K562 (cell line): ENCODE measurements at regions not wholly inside any gene's neighbourhood (a gene's known extent, or its start where the extent isn't known, plus 50 kb on each side); places are given as distances from the start of the nearest gene placed in this dataset.

ENCODE experiments used
- ATAC-seq: fragments of 200-7000 bp; cut with Tn5 transposase; 3 replicates; pipeline ENCODE4 v1.9.1; 2020; ENCODE audit warnings: moderate library complexity
- BruUV-seq: library from RNA; stranded (reverse); fragments of 400-500 nt; replicated peaks from 2 replicates; lab custom pipeline; 2021; lab: Mats Ljungman, UMichigan
- CTCF ChIA-PET: fragments of 300-600 bp; formaldehyde crosslinking; extraction: SDS; loops from one replicate; lab custom pipeline; 2021; ENCODE audit warnings: low intra/inter-chr PET ratio; lab: Yijun Ruan, JAX
- POLR2A ChIA-PET: fragments of 300-600, 350-650 bp; sonication (Branson Sonifier 250); formaldehyde crosslinking; extraction: SDS; loops from one replicate; lab custom pipeline; 2021; ENCODE audit warnings: antibody characterized with exemption, inconsistent platforms; lab: Yijun Ruan, JAX
- DNase-seq, 4 experiments: peaks; one replicate each; pipeline versions ENCODE4 v3.0.0 to v3.0.0-alpha.2; 2011 to 2018; ENCODE audit warnings: low spot score in 3 of 4, mixed read lengths in 3 of 4; ENCODE audit errors: extremely low read depth in 1 of 4
- FAIRE-seq: peaks from 2 replicates; lab custom pipeline; 2011; peaks lifted over from hg19 to GRCh38; lab: Jason Lieb, UNC
- H2AFZ ChIP-seq: 2 replicates; pipeline ENCODE4 v1.6.0; 2011; ENCODE audit warnings: low read depth, low read length, control low read depth, inconsistent platforms
- H3K27ac ChIP-seq: fragments of 200-600 bp; 3 replicates; pipeline ENCODE4 v1.8.0; 2011; ENCODE audit warnings: low read depth, mild to moderate bottlenecking, control low read depth, inconsistent platforms, low read length, moderate library complexity, mixed read lengths; ENCODE audit errors: extremely low read depth
- H3K27me3 ChIP-seq, 2 experiments: fragments of 300-600 bp in 1 of 2; 2 replicates in 1 of 2; 3 replicates in 1 of 2; pipeline versions ENCODE4 v1.6.0 to v1.8.0; 2011; ENCODE audit warnings: inconsistent platforms in 2 of 2, low read length in 2 of 2, mild to moderate bottlenecking in 1 of 2, mixed read lengths in 1 of 2, moderate library complexity in 1 of 2; ENCODE audit not compliant: control insufficient read depth in 2 of 2, insufficient read depth in 2 of 2
- H3K36me3 ChIP-seq: fragments of 300-600 bp; 3 replicates; pipeline ENCODE4 v1.8.0; 2011; ENCODE audit warnings: mild to moderate bottlenecking, low read length, inconsistent platforms; ENCODE audit not compliant: control insufficient read depth, insufficient read depth
- H3K4me1 ChIP-seq, 2 experiments: fragments of 200-600 bp in 1 of 2; replicated peaks in 1 of 2; 2 replicates in 1 of 2; 3 replicates in 1 of 2; pipeline versions ENCODE4 v1.5.1 to v1.8.0; 2011; ENCODE audit warnings: inconsistent platforms in 2 of 2, low read length in 2 of 2, mild to moderate bottlenecking in 1 of 2, mixed read lengths in 1 of 2, moderate library complexity in 1 of 2; ENCODE audit not compliant: control insufficient read depth in 2 of 2, insufficient read depth in 2 of 2
- H3K4me2 ChIP-seq: 2 replicates; pipeline ENCODE4 v1.6.1; 2011; ENCODE audit warnings: low read length, control low read depth, inconsistent platforms, mixed read lengths; ENCODE audit not compliant: insufficient read depth
- H3K4me3 ChIP-seq: fragments of 200-600 bp; sonication (generic), shearing (Covaris generic); 2 replicates; pipeline ENCODE4 v1.5.1; 2016; ENCODE audit warnings: control low read depth, inconsistent platforms
- H3K79me2 ChIP-seq: fragments of 200-600 bp; 3 replicates; pipeline ENCODE4 v1.8.0; 2011; ENCODE audit warnings: low read length, inconsistent platforms; ENCODE audit not compliant: control insufficient read depth, insufficient read depth
- H3K9ac ChIP-seq, 2 experiments: 2 replicates each; pipeline versions ENCODE4 v1.6.0 to v1.6.1; 2011; ENCODE audit warnings: low read depth in 2 of 2, low read length in 2 of 2, control low read depth in 1 of 2, inconsistent platforms in 1 of 2, mild to moderate bottlenecking in 1 of 2, mixed read lengths in 1 of 2; ENCODE audit not compliant: insufficient read depth in 1 of 2
- H3K9me1 ChIP-seq: one replicate; pipeline ENCODE4 v1.6.0; 2011; ENCODE audit warnings: inconsistent platforms, mild to moderate bottlenecking, low read length, moderate library complexity; ENCODE audit not compliant: control insufficient read depth, insufficient read depth
- H3K9me3 ChIP-seq: replicated peaks from 2 replicates; pipeline ENCODE4 v1.5.1; 2011; ENCODE audit warnings: low read depth, low read length, inconsistent platforms; ENCODE audit not compliant: control insufficient read depth, insufficient read depth
- H4K20me1 ChIP-seq: replicated peaks from 2 replicates; pipeline ENCODE4 v1.6.1; 2011; ENCODE audit warnings: low read length, inconsistent platforms, mixed read lengths; ENCODE audit not compliant: control insufficient read depth, insufficient read depth
- ATF6 ChIP-seq: sonication (generic); formaldehyde crosslinking; IDR thresholded peaks from 2 replicates; pipeline ENCODE4 v1.4.0; 2020; ENCODE audit warnings: mild to moderate bottlenecking, missing genetic modification reagents
- BACH1 ChIP-seq: fragments of 200-800 bp; sonication (Bioruptor generic); IDR thresholded peaks from 2 replicates; pipeline ENCODE4 v1.6.1; 2016; ENCODE audit warnings: missing genetic modification characterization, missing compliant biosample characterization
- CREB1 ChIP-seq, 2 experiments: sonication (generic) in 1 of 2; formaldehyde crosslinking in 1 of 2; IDR thresholded peaks; 2 replicates each; pipeline versions ENCODE4 v1.6.1 to v1.8.0; 2012 to 2022; ENCODE audit warnings: inconsistent platforms in 1 of 2, mild to moderate bottlenecking in 1 of 2, missing genetic modification reagents in 1 of 2, moderate library complexity in 1 of 2
- DNMT1 ChIP-seq: fragments of 450-650 bp; IDR thresholded peaks from 2 replicates; pipeline ENCODE4 v1.6.1; 2016; ENCODE audit warnings: antibody characterized with exemption, mild to moderate bottlenecking
- MIER1 ChIP-seq: fragments of 450-650 bp; IDR thresholded peaks from 2 replicates; pipeline ENCODE4 v1.6.1; 2016; ENCODE audit warnings: antibody characterized with exemption, mild to moderate bottlenecking, low read depth
- RFX7 ChIP-seq: fragments of 250-450 bp; sonication (Bioruptor Pico); IDR thresholded peaks from 2 replicates; pipeline ENCODE4 v1.5.1; 2021; ENCODE audit warnings: mild to moderate bottlenecking
- WGBS: fragments of 100-300 bp; shearing (Covaris generic); methylation state at CpG from one replicate; pipeline ENCODE4 v1.1.6; 2016; ENCODE audit warnings: low coverage, mixed read lengths; ENCODE audit not compliant: insufficient coverage; ENCODE audit errors: missing lambda C conversion rate; 5-methylcytosine and 5-hydroxymethylcytosine counted together
- in situ Hi-C: fragments of 300-500 bp; cut with MboI; formaldehyde crosslinking; loops from 4 replicates; pipeline ENCODE4 v1.15.0; 2018; ENCODE audit warnings: inconsistent platforms, mixed read lengths
- intact Hi-C: fragments of 100-400 bp; cut with micrococcal nuclease; formaldehyde crosslinking; loops from 2 replicates; pipeline ENCODE4 v1.14.2; 2022

- H3K79me2 ChIP-seq: no peaks in the 10 kb centered on the region
- ATAC-seq (no peak), DNase-seq (no peak), FAIRE-seq (no peak)
- no peaks in the 10 kb centered on the region for H3K36me3 ChIP-seq
- no TSS peak for BruUV-seq
- H3K4me3 ChIP-seq: no peak overlapping the region
- 6% methylated on average over 2 of the region's 2 CpGs for WGBS
- no peak overlapping the region for H3K4me2 ChIP-seq
- no peak overlapping the region for H3K27ac ChIP-seq
- TF ChIP-seq DNMT1: no peak
- TF ChIP-seq MIER1: no peak
- TF ChIP-seq BACH1 (tag): no peak
- TF ChIP-seq CREB1 (IDR thresholded peaks at IDR 0.05): no peak
- no peak for TF ChIP-seq CREB1 (CRISPR knock-in tag; IDR thresholded peaks at IDR 0.05)
- TF ChIP-seq RFX7 (CRISPR knock-in tag): no peak
- TF ChIP-seq ATF6 (CRISPR knock-in tag): no peak
- H3K4me1 ChIP-seq: no peaks in the 10 kb centered on the region
- H2AFZ ChIP-seq: no peak overlapping the region
- in situ Hi-C loops: no loop called here
- H3K9me3 ChIP-seq: no peaks in the 10 kb centered on the region
- H4K20me1 ChIP-seq: no peaks in the 10 kb centered on the region
- ChIA-PET CTCF (no interaction called here), POLR2A (no interaction called here)
- H3K27me3 ChIP-seq: no peaks in the 10 kb centered on the region
- no peaks in the 10 kb centered on the region for H3K9me1 ChIP-seq
- intact Hi-C loops: no loop called here
- H3K9ac ChIP-seq: no peak overlapping the region
These were observed 1585.0 kb upstream of the ACVR2A start for GRCh38 chr2:146259816-146260215.
